GM23338 (cell line): ENCODE measurements at regions not wholly inside any gene's neighbourhood (a gene's known extent, or its start where the extent isn't known, plus 50 kb on each side); places are given as distances from the start of the nearest gene placed in this dataset.
"Not testable (repeated sequence)": the region's sequence is repeated elsewhere in the genome, so short reads cannot be mapped to it uniquely, and the experiment has no call there.

Experiments
- ATAC-seq: fragments of 200-7000 bp; cut with Tn5 transposase; 3 replicates; pipeline ENCODE4 v1.9.1; 2020
- DNase-seq: peaks from one replicate; pipeline ENCODE4 v3.0.0-alpha.2; 2015; ENCODE audit warnings: low spot score
- H2AFZ ChIP-seq: fragments of 200-600 bp; sonication (generic); 2 replicates; pipeline ENCODE4 v1.8.0; 2016; ENCODE audit warnings: antibody characterized with exemption, mild to moderate bottlenecking, moderate library complexity
- H3F3A ChIP-seq: fragments of 200-600 bp; sonication (generic); replicated peaks from 2 replicates; pipeline ENCODE4 v1.8.0; 2017; ENCODE audit warnings: antibody characterized with exemption, mixed run types, low read depth
- H3K27ac ChIP-seq: fragments of 200-600 bp; sonication (generic); 2 replicates; pipeline ENCODE4 v1.6.1; 2016; ENCODE audit warnings: low read depth
- H3K27me3 ChIP-seq: fragments of 200-600 bp; sonication (generic); 2 replicates; pipeline ENCODE4 v1.8.0; 2016; ENCODE audit warnings: mild to moderate bottlenecking, mixed run types, moderate library complexity; ENCODE audit not compliant: insufficient read depth
- H3K36me3 ChIP-seq: fragments of 200-600 bp; sonication (generic); 2 replicates; pipeline ENCODE4 v1.8.0; 2016; ENCODE audit warnings: mild to moderate bottlenecking; ENCODE audit not compliant: insufficient read depth
- H3K4me1 ChIP-seq: fragments of 200-600 bp; sonication (generic); 2 replicates; pipeline ENCODE4 v1.8.0; 2016; ENCODE audit warnings: mild to moderate bottlenecking, moderate library complexity; ENCODE audit not compliant: insufficient read depth
- H3K4me2 ChIP-seq: fragments of 200-600 bp; sonication (generic); 2 replicates; pipeline ENCODE4 v1.7.1; 2017; ENCODE audit warnings: mixed run types
- H3K4me3 ChIP-seq: fragments of 200-600 bp; sonication (generic); 2 replicates; pipeline ENCODE4 v1.6.1; 2016; ENCODE audit warnings: mixed run types
- H3K79me2 ChIP-seq: fragments of 200-600 bp; sonication (generic); replicated peaks from 2 replicates; pipeline ENCODE4 v1.8.0; 2017; ENCODE audit warnings: mild to moderate bottlenecking; ENCODE audit not compliant: insufficient read depth
- H3K9me2 ChIP-seq: fragments of 200-600 bp; sonication (generic); 2 replicates; pipeline ENCODE4 v1.8.0; 2017; ENCODE audit not compliant: insufficient read depth
- H4K20me1 ChIP-seq: fragments of 200-600 bp; sonication (generic); replicated peaks from 2 replicates; pipeline ENCODE4 v1.8.0; 2017; ENCODE audit warnings: mild to moderate bottlenecking; ENCODE audit not compliant: insufficient read depth
- H3K27ac Mint-ChIP-seq: 2 replicates; pipeline ENCODE4 v1.8.0; 2020; ENCODE audit warnings: inconsistent platforms, mild to moderate bottlenecking, moderate library complexity, mixed read lengths
- H3K27me3 Mint-ChIP-seq: 3 replicates; pipeline ENCODE4 v1.8.0; 2022; ENCODE audit warnings: low read depth, mild to moderate bottlenecking, moderate library complexity, mixed read lengths, inconsistent platforms; ENCODE audit not compliant: insufficient read depth, poor library complexity
- H3K36me3 Mint-ChIP-seq: 3 replicates; pipeline ENCODE4 v1.8.0; 2021; ENCODE audit warnings: low read depth, mild to moderate bottlenecking, inconsistent platforms, moderate library complexity, mixed read lengths
- H3K4me1 Mint-ChIP-seq: 3 replicates; pipeline ENCODE4 v1.8.0; 2020; ENCODE audit warnings: mild to moderate bottlenecking, inconsistent platforms, mixed read lengths
- H3K4me3 Mint-ChIP-seq: 3 replicates; pipeline ENCODE4 v1.8.0; 2021; ENCODE audit warnings: moderate library complexity, mild to moderate bottlenecking, inconsistent platforms, mixed read lengths
- H3K9me3 Mint-ChIP-seq: 3 replicates; pipeline ENCODE4 v1.8.0; 2020; ENCODE audit warnings: moderate library complexity, mild to moderate bottlenecking, inconsistent platforms, mixed read lengths
- CREB1 ChIP-seq: fragments of 250-450 bp; sonication (Bioruptor Pico); IDR thresholded peaks from 2 replicates; pipeline ENCODE4 v1.5.0; 2020; ENCODE audit warnings: low read depth, mild to moderate bottlenecking, moderate library complexity
- EZH2 ChIP-seq: fragments of 200-600 bp; sonication (generic); IDR thresholded peaks from one replicate; pipeline ENCODE4 v1.8.0; 2017; ENCODE audit warnings: antibody characterized with exemption, mild to moderate bottlenecking, low read depth; ENCODE audit not compliant: unreplicated experiment
- EZH2phosphoT487 ChIP-seq: fragments of 200-600 bp; sonication (generic); IDR thresholded peaks from one replicate; pipeline ENCODE4 v1.8.1; 2018; ENCODE audit warnings: antibody characterized with exemption; ENCODE audit not compliant: unreplicated experiment
- JUNB ChIP-seq: IDR thresholded peaks from one replicate; pipeline ENCODE4 v1.6.1; 2016; ENCODE audit warnings: antibody characterized with exemption; ENCODE audit not compliant: unreplicated experiment
- NANOG ChIP-seq: IDR thresholded peaks from 2 replicates; pipeline ENCODE4 v1.6.1; 2016; ENCODE audit warnings: antibody characterized with exemption, borderline replicate concordance
- POLR2AphosphoS5 ChIP-seq: IDR thresholded peaks from 2 replicates; pipeline ENCODE4 v1.6.1; 2016; ENCODE audit warnings: antibody characterized with exemption, low read depth
- STAT1 ChIP-seq: IDR thresholded peaks from one replicate; pipeline ENCODE4 v1.6.1; 2016; ENCODE audit warnings: antibody characterized with exemption; ENCODE audit not compliant: unreplicated experiment
- ZNF114 ChIP-seq: fragments of 250-450 bp; sonication (Bioruptor Pico); IDR thresholded peaks from 2 replicates; pipeline ENCODE4 v1.5.0; 2020; ENCODE audit warnings: mild to moderate bottlenecking, moderate library complexity
- ZNF331 ChIP-seq: fragments of 250-450 bp; sonication (Bioruptor Pico); IDR thresholded peaks from 2 replicates; pipeline ENCODE4 v1.5.0; 2020; ENCODE audit warnings: low read depth, mild to moderate bottlenecking, moderate library complexity
- TF ChIP-seq, protein P1 (sequence below): fragments of 250-450 bp; sonication (Bioruptor Pico); IDR thresholded peaks from 2 replicates; pipeline ENCODE4 v1.5.0; 2020; ENCODE audit warnings: mild to moderate bottlenecking, moderate library complexity
- TF ChIP-seq, protein P2 (sequence below): IDR thresholded peaks from 2 replicates; pipeline ENCODE4 v1.6.1; 2016; ENCODE audit warnings: antibody characterized with exemption
- TF ChIP-seq, protein P3 (sequence below): IDR thresholded peaks from one replicate; pipeline ENCODE4 v1.6.1; 2018; ENCODE audit warnings: antibody characterized with exemption; ENCODE audit not compliant: unreplicated experiment

DNA sequence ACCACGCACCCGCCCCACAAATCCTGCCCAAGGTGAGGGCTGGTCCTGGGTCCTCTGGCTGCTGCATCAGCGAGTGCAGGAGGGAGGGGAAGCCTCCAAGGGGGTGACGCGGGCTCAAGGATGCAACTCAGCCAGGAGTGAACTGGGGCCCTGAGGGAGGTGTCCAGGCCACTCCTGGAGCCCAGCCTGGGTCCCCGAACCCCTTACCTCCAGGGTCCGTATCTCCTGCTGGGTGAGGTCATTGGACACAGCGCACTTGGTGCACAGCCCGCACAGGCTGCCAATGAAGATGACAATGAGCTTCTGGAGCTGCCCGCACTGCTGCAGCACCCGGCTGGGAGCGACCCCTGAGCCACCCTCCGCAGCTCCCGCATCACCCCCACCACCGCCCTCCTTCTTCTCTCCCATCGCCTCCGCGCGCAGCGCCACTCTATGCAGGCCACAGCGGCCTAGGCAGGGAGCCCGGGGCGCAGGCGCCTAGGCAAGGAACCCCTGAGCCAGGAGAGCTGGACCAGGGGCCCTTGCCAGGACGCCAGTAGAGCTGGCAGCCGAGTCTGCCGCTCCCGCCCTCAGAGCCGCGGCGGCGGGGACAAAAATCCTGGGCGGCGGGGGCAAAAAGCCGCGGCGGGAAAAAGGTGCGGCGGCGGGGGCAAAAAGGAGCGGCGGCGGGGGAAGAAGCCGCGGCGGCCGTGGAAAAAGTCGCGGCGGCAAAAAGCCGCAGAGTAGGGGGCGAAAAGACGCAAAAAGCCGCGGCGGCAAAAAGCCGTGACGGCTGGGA lies 449.6 kb downstream of the ANKRD30B start:
- peak overlapping the region; percentile 42; the same call in 1 of the 3 replicates for H3K4me3 Mint-ChIP-seq
- not testable (repeated sequence) for H3K27me3 ChIP-seq, DNase-seq, H2AFZ ChIP-seq, H3K9me2 ChIP-seq, H3K27ac ChIP-seq, H3K4me3 ChIP-seq, H3F3A ChIP-seq, H3K79me2 ChIP-seq, H3K36me3 ChIP-seq, H3K27ac Mint-ChIP-seq, H3K4me1 Mint-ChIP-seq, H4K20me1 ChIP-seq, H3K4me2 ChIP-seq, ATAC-seq, H3K4me1 ChIP-seq
- peaks cover 18% of the 10 kb centered on the region; the same call in 2 of the 3 replicates for H3K36me3 Mint-ChIP-seq
- peaks cover 46% of the 10 kb centered on the region for H3K9me3 Mint-ChIP-seq
- H3K27me3 Mint-ChIP-seq, result peaks cover 21% of the 10 kb centered on the region

DNA sequence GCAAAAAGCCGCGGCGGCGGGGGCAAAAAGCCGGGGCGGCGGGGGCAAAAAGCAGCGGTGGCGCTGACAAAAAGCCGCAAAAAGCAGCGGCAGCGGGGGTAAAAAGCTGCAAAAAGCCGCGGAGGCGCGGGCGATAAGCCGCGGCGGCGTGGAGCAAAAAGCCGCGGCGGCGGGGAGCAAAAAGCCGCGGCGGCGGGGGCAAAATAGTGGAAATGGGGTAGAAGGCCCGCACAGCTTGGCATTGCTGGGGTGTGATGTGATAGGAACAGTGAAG lies 450.1 kb downstream of the ANKRD30B start:
- no peak overlapping the region for H3K4me2 ChIP-seq
- Mint-ChIP-seq H3K4me1 (no peaks in the 10 kb centered on the region), H3K4me3 (peak overlapping the region; percentile 42; the same call in 1 of the 3 replicates), H3K27me3 (peaks cover 21% of the 10 kb centered on the region), H3K9me3 (peaks cover 51% of the 10 kb centered on the region), H3K27ac (no peak overlapping the region), H3K36me3 (peaks cover 21% of the 10 kb centered on the region)
- H4K20me1 ChIP-seq, result no peaks in the 10 kb centered on the region
- H3K9me2 ChIP-seq, result no peaks in the 10 kb centered on the region
- no peaks in the 10 kb centered on the region for H3K4me1 ChIP-seq
- no peak overlapping the region for H2AFZ ChIP-seq
- H3K79me2 ChIP-seq, result no peaks in the 10 kb centered on the region
- no peaks in the 10 kb centered on the region for H3F3A ChIP-seq
- peaks cover 9% of the 10 kb centered on the region; the same call in 1 of the 2 replicates for H3K36me3 ChIP-seq
- DNase-seq, result no peak
- no peak for ATAC-seq
- H3K4me3 ChIP-seq, result no peak overlapping the region
- no peak overlapping the region for H3K27ac ChIP-seq
- H3K27me3 ChIP-seq, result no peaks in the 10 kb centered on the region
- TF ChIP-seq STAT1 (no peak), NANOG (no peak), ZNF331 (CRISPR knock-in tag) (no peak), EZH2 (no peak), EZH2phosphoT487 (no peak), JUNB (no peak), POLR2AphosphoS5 (no peak), ZNF114 (CRISPR knock-in tag) (no peak), CREB1 (CRISPR knock-in tag) (no peak)
- TF ChIP-seq, protein P1, sequence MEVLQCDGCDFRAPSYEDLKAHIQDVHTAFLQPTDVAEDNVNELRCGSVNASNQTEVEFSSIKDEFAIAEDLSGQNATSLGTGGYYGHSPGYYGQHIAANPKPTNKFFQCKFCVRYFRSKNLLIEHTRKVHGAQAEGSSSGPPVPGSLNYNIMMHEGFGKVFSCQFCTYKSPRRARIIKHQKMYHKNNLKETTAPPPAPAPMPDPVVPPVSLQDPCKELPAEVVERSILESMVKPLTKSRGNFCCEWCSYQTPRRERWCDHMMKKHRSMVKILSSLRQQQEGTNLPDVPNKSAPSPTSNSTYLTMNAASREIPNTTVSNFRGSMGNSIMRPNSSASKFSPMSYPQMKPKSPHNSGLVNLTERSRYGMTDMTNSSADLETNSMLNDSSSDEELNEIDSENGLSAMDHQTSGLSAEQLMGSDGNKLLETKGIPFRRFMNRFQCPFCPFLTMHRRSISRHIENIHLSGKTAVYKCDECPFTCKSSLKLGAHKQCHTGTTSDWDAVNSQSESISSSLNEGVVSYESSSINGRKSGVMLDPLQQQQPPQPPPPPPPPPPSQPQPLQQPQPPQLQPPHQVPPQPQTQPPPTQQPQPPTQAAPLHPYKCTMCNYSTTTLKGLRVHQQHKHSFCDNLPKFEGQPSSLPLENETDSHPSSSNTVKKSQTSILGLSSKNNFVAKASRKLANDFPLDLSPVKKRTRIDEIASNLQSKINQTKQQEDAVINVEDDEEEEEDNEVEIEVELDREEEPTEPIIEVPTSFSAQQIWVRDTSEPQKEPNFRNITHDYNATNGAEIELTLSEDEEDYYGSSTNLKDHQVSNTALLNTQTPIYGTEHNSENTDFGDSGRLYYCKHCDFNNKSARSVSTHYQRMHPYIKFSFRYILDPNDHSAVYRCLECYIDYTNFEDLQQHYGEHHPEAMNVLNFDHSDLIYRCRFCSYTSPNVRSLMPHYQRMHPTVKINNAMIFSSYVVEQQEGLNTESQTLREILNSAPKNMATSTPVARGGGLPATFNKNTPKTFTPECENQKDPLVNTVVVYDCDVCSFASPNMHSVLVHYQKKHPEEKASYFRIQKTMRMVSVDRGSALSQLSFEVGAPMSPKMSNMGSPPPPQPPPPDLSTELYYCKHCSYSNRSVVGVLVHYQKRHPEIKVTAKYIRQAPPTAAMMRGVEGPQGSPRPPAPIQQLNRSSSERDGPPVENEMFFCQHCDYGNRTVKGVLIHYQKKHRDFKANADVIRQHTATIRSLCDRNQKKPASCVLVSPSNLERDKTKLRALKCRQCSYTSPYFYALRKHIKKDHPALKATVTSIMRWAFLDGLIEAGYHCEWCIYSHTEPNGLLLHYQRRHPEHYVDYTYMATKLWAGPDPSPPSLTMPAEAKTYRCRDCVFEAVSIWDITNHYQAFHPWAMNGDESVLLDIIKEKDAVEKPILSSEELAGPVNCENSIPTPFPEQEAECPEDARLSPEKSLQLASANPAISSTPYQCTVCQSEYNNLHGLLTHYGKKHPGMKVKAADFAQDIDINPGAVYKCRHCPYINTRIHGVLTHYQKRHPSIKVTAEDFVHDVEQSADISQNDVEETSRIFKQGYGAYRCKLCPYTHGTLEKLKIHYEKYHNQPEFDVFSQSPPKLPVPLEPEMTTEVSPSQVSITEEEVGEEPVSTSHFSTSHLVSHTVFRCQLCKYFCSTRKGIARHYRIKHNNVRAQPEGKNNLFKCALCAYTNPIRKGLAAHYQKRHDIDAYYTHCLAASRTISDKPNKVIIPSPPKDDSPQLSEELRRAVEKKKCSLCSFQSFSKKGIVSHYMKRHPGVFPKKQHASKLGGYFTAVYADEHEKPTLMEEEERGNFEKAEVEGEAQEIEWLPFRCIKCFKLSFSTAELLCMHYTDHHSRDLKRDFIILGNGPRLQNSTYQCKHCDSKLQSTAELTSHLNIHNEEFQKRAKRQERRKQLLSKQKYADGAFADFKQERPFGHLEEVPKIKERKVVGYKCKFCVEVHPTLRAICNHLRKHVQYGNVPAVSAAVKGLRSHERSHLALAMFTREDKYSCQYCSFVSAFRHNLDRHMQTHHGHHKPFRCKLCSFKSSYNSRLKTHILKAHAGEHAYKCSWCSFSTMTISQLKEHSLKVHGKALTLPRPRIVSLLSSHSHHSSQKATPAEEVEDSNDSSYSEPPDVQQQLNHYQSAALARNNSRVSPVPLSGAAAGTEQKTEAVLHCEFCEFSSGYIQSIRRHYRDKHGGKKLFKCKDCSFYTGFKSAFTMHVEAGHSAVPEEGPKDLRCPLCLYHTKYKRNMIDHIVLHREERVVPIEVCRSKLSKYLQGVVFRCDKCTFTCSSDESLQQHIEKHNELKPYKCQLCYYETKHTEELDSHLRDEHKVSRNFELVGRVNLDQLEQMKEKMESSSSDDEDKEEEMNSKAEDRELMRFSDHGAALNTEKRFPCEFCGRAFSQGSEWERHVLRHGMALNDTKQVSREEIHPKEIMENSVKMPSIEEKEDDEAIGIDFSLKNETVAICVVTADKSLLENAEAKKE, result no peak
- TF ChIP-seq, protein P2, sequence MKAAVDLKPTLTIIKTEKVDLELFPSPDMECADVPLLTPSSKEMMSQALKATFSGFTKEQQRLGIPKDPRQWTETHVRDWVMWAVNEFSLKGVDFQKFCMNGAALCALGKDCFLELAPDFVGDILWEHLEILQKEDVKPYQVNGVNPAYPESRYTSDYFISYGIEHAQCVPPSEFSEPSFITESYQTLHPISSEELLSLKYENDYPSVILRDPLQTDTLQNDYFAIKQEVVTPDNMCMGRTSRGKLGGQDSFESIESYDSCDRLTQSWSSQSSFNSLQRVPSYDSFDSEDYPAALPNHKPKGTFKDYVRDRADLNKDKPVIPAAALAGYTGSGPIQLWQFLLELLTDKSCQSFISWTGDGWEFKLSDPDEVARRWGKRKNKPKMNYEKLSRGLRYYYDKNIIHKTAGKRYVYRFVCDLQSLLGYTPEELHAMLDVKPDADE, result no peak
- TF ChIP-seq, protein P3, sequence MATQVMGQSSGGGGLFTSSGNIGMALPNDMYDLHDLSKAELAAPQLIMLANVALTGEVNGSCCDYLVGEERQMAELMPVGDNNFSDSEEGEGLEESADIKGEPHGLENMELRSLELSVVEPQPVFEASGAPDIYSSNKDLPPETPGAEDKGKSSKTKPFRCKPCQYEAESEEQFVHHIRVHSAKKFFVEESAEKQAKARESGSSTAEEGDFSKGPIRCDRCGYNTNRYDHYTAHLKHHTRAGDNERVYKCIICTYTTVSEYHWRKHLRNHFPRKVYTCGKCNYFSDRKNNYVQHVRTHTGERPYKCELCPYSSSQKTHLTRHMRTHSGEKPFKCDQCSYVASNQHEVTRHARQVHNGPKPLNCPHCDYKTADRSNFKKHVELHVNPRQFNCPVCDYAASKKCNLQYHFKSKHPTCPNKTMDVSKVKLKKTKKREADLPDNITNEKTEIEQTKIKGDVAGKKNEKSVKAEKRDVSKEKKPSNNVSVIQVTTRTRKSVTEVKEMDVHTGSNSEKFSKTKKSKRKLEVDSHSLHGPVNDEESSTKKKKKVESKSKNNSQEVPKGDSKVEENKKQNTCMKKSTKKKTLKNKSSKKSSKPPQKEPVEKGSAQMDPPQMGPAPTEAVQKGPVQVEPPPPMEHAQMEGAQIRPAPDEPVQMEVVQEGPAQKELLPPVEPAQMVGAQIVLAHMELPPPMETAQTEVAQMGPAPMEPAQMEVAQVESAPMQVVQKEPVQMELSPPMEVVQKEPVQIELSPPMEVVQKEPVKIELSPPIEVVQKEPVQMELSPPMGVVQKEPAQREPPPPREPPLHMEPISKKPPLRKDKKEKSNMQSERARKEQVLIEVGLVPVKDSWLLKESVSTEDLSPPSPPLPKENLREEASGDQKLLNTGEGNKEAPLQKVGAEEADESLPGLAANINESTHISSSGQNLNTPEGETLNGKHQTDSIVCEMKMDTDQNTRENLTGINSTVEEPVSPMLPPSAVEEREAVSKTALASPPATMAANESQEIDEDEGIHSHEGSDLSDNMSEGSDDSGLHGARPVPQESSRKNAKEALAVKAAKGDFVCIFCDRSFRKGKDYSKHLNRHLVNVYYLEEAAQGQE, result no peak
